ENCODE measurements at regions not wholly inside any gene's neighbourhood (a gene's known extent, or its start where the extent isn't known, plus 50 kb on each side); places are given as distances from the start of the nearest gene placed in this dataset.

GRCh38 chr5:125043781-125044391, 297.4 kb upstream of the ZNF608 start:
- TF ChIP-seq, protein P1, sequence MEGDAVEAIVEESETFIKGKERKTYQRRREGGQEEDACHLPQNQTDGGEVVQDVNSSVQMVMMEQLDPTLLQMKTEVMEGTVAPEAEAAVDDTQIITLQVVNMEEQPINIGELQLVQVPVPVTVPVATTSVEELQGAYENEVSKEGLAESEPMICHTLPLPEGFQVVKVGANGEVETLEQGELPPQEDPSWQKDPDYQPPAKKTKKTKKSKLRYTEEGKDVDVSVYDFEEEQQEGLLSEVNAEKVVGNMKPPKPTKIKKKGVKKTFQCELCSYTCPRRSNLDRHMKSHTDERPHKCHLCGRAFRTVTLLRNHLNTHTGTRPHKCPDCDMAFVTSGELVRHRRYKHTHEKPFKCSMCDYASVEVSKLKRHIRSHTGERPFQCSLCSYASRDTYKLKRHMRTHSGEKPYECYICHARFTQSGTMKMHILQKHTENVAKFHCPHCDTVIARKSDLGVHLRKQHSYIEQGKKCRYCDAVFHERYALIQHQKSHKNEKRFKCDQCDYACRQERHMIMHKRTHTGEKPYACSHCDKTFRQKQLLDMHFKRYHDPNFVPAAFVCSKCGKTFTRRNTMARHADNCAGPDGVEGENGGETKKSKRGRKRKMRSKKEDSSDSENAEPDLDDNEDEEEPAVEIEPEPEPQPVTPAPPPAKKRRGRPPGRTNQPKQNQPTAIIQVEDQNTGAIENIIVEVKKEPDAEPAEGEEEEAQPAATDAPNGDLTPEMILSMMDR (IDR thresholded peaks at IDR 0.05; ENCODE audit: low read depth, low read length, missing input control) = no peak
- TF ChIP-seq FOXA1 (IDR thresholded peaks at IDR 0.05) = no peak
- TF ChIP-seq EGR1 (IDR thresholded peaks at IDR 0.05; ENCODE audit: low read depth in 2 of 2) = no peak
- TF ChIP-seq ZBTB33 (IDR thresholded peaks at IDR 0.05) = no peak
- TF ChIP-seq HNF4A (conservative IDR thresholded peaks at IDR 0.05) = peak; percentile 43 to 72
- TF ChIP-seq GABPA (IDR thresholded peaks at IDR 0.05 in 1 of 2, conservative IDR thresholded peaks at IDR 0.05 in 1 of 2) = no peak
- peak; percentile 68 for TF ChIP-seq YY1 (IDR thresholded peaks at IDR 0.05)
- TF ChIP-seq, protein P2, sequence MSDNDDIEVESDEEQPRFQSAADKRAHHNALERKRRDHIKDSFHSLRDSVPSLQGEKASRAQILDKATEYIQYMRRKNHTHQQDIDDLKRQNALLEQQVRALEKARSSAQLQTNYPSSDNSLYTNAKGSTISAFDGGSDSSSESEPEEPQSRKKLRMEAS (IDR thresholded peaks at IDR 0.05) = peak; percentile 58
- no peak for TF ChIP-seq TAF1 (conservative IDR thresholded peaks at IDR 0.05)
- TF ChIP-seq REST (IDR thresholded peaks at IDR 0.05) = peak; percentile 40
- peak; percentile 66 to 70 for TF ChIP-seq RAD21 (IDR thresholded peaks at IDR 0.05)
- TF ChIP-seq NR2F2 (IDR thresholded peaks at IDR 0.05) = peak; percentile 71
- TF ChIP-seq RXRA (IDR thresholded peaks at IDR 0.05) = peak; percentile 49 to 78
- TF ChIP-seq, protein P3, sequence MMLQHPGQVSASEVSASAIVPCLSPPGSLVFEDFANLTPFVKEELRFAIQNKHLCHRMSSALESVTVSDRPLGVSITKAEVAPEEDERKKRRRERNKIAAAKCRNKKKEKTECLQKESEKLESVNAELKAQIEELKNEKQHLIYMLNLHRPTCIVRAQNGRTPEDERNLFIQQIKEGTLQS (IDR thresholded peaks at IDR 0.05) = no peak
- peak; percentile 42 for TF ChIP-seq FOXA2 (IDR thresholded peaks at IDR 0.05)
- no peak for TF ChIP-seq HNF4G (IDR thresholded peaks at IDR 0.05)
- TF ChIP-seq JUND (IDR thresholded peaks at IDR 0.05) = peak in 1 of 2 donors; percentile 48
- peak; percentile 59 for TF ChIP-seq SP1 (IDR thresholded peaks at IDR 0.05)
- no peak overlapping the region for H3K9ac ChIP-seq (ENCODE audit: low read depth in 1 of 2, low read length in 2 of 2)
- 40% methylated on average over 8 of the region's 8 CpGs for WGBS
- H3K9me3 ChIP-seq (ENCODE audit: control insufficient read depth in 4 of 4, low read length in 3 of 4) = no peaks in the 10 kb centered on the region
- no peak overlapping the region for H3K4me3 ChIP-seq (ENCODE audit: low read depth in 1 of 3, low read length in 3 of 3)
- no peaks in the 10 kb centered on the region for H3K27me3 ChIP-seq (ENCODE audit: control insufficient read depth in 4 of 4, insufficient read depth in 4 of 4, low read length in 3 of 4)
- H3K27ac ChIP-seq (ENCODE audit: low read depth in 1 of 2, low read length in 2 of 2) = no peak overlapping the region
- no peaks in the 10 kb centered on the region for H3K36me3 ChIP-seq (ENCODE audit: control insufficient read depth in 4 of 4, insufficient read depth in 3 of 4, low read depth in 1 of 4, low read length in 3 of 4)
- DNase-seq (ENCODE audit: low spot score) = peak; percentile 42
- peaks cover 2 to 18% (median 13%) of the 10 kb centered on the region in 4 donors for H3K4me1 ChIP-seq (ENCODE audit: control insufficient read depth in 4 of 4, insufficient read depth in 4 of 4, low read length in 3 of 4)

Data from liver (tissue), 8 donors.